Calu3 (cell line): ENCODE measurements at regions not wholly inside any gene's neighbourhood (a gene's known extent, or its start where the extent isn't known, plus 50 kb on each side); places are given as distances from the start of the nearest gene placed in this dataset.

Experiments used
- BruUV-seq: library from RNA; stranded (reverse); fragments of 400-500 nt; replicated peaks from 2 replicates; lab custom pipeline; 2021; lab: Mats Ljungman, UMichigan
- CTCF ChIA-PET: fragments of 300-600 bp; sonication (Branson Sonifier 250); formaldehyde crosslinking; loops from one replicate; lab custom pipeline; 2022; ENCODE audit warnings: antibody characterized with exemption; lab: Charles Lee
- DNase-seq: peaks from one replicate; pipeline ENCODE4 v3.0.0; 2022
- H3K27ac Mint-ChIP-seq: one replicate; pipeline ENCODE4 v1.8.0; 2022; ENCODE audit warnings: mixed read lengths; ENCODE audit not compliant: unreplicated experiment
- H3K27me3 Mint-ChIP-seq: one replicate; pipeline ENCODE4 v1.8.0; 2022; ENCODE audit warnings: mixed read lengths; ENCODE audit not compliant: unreplicated experiment
- H3K36me3 Mint-ChIP-seq: one replicate; pipeline ENCODE4 v1.8.0; 2022; ENCODE audit warnings: mild to moderate bottlenecking, moderate library complexity, mixed read lengths; ENCODE audit not compliant: insufficient read depth, unreplicated experiment
- H3K4me1 Mint-ChIP-seq: one replicate; pipeline ENCODE4 v1.8.0; 2022; ENCODE audit warnings: mild to moderate bottlenecking, low read depth, mixed read lengths; ENCODE audit not compliant: unreplicated experiment
- H3K4me3 Mint-ChIP-seq: one replicate; pipeline ENCODE4 v1.8.0; 2022; ENCODE audit warnings: mild to moderate bottlenecking, low read depth, moderate library complexity, mixed read lengths; ENCODE audit not compliant: unreplicated experiment
- H3K9me3 Mint-ChIP-seq: one replicate; pipeline ENCODE4 v1.8.0; 2022; ENCODE audit warnings: low read depth, mixed read lengths; ENCODE audit not compliant: unreplicated experiment
- CTCF ChIP-seq: fragments of 200-600 bp; IDR thresholded peaks from one replicate; pipeline ENCODE4 v1.8.0; 2022; ENCODE audit warnings: antibody characterized with exemption; ENCODE audit not compliant: unreplicated experiment
- intact Hi-C: fragments of 100-400 bp; cut with micrococcal nuclease; formaldehyde crosslinking; loops from one replicate; pipeline ENCODE4 v1.10.0; 2022; ENCODE audit not compliant: unreplicated experiment

DNA sequence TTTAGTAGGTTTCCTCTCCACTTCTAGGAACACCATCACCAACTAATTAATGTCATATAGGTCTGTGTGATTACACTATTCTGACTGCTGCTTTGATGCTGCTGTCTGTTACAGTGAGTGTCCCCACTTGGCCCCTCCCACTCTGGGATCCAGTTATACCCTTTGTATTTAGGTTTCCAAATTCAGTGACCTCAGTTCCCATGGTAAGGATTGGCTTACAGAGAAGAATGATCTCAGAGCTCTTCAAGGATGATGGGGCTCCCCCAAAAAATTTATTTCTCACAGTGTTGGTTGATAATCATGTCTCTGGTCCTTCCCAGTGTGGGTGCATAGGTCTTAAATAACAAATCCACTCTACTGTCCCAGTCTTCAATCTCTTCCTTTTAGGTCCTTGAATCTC is 210.0 kb upstream of the MYL2 start:
- no peak overlapping the region for H3K27ac Mint-ChIP-seq
- no peaks in the 10 kb centered on the region for H3K36me3 Mint-ChIP-seq
- TF ChIP-seq CTCF, result no peak
- H3K27me3 Mint-ChIP-seq, result peaks cover 89% of the 10 kb centered on the region
- no TSS peak for BruUV-seq
- H3K4me3 Mint-ChIP-seq, result no peak overlapping the region
- DNase-seq, result no peak
- H3K9me3 Mint-ChIP-seq, result no peaks in the 10 kb centered on the region
- intact Hi-C loops, result no loop called here
- CTCF ChIA-PET, result no interaction called here
- no peaks in the 10 kb centered on the region for H3K4me1 Mint-ChIP-seq

DNA sequence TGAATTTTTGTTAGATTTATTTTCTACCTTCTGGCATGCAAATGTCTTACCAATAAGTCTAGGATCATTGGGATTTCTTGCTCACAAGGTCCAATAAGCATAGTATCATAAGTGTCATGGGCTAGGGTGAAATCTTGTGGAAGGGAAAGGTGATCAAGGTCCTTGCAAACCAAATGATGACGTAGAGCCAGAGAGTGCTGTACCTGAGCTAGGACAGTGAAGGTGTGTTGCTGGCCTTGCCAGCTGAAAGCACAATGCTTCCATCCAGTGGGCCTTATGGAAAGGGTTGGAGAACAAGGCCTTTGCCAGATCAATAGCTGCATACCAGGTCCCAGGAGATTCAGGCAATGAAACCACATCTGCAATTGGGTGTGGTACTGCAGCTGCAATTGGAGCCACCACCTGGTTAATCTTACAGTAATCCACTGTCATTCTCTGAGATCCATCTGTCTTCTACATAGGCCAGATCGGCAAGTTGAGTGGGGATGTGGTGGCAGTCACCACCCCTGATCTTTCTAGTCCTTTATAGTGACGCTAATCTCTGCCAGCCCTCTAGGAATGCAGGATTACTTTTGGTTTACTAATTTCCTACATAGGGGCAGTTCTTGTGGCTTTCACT is 208.9 kb upstream of the MYL2 start:
- H3K4me3 Mint-ChIP-seq, result no peak overlapping the region
- no TSS peak for BruUV-seq
- H3K27me3 Mint-ChIP-seq, result peaks cover 89% of the 10 kb centered on the region
- no peak for DNase-seq
- CTCF ChIA-PET, result no interaction called here
- no peak overlapping the region for H3K27ac Mint-ChIP-seq
- H3K9me3 Mint-ChIP-seq, result no peaks in the 10 kb centered on the region
- H3K4me1 Mint-ChIP-seq, result no peaks in the 10 kb centered on the region
- no peaks in the 10 kb centered on the region for H3K36me3 Mint-ChIP-seq
- no peak for TF ChIP-seq CTCF
- intact Hi-C loops, result no loop called here

DNA sequence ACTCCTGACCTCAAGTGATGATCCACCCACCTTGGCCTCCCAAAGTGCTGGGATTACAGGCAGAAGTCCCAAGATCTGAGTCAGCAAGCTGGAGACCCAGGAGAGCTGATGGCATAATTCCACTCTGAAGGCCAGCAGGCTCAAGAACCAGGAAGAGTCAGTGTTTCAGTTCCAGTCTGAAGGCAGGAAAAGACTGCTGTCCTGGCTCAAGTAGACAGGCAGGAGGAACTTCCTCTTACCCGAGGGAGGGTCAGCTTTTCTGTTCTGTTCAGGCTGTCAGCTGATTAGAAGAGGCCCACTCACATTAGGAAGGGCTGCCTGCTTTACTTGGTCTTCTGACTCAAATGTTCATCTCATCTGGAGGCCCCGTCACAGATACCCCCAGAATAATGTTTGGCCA is 206.0 kb upstream of the MYL2 start:
- no peak for TF ChIP-seq CTCF
- BruUV-seq, result no TSS peak
- Mint-ChIP-seq H3K4me3 (no peak overlapping the region), H3K9me3 (no peaks in the 10 kb centered on the region), H3K27me3 (peaks cover 89% of the 10 kb centered on the region), H3K4me1 (no peaks in the 10 kb centered on the region), H3K27ac (no peak overlapping the region), H3K36me3 (no peaks in the 10 kb centered on the region)
- CTCF ChIA-PET, result no interaction called here
- no peak for DNase-seq
- intact Hi-C loops, result no loop called here

DNA sequence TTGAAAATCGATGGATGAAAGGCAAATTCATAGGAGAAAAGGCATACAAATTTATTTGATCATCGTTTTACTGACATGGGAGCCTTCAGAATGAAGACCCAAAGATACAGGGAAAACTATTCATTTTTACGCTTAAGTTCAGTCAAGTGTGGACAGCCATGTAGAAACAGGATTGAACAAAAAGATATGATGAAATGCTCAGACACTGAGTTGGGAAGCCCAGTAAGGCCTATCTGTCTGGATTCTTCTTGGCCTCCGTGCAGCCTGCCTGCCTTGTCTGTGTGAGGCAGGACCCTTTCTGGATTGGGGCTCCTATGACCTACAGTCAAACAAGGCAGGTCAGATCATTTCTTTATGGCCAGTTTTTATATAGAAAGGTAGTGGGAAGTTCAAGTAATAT is 203.8 kb upstream of the MYL2 start:
- Mint-ChIP-seq H3K27ac (no peak overlapping the region), H3K4me3 (no peak overlapping the region)
- CTCF ChIA-PET, result no interaction called here

More for the DNA sequence above, 203.8 kb upstream of the MYL2 start:
- no peaks in the 10 kb centered on the region for H3K36me3 Mint-ChIP-seq
- intact Hi-C loops, result no loop called here
- DNase-seq, result no peak
- H3K27me3 Mint-ChIP-seq, result peaks cover 88% of the 10 kb centered on the region
- BruUV-seq, result no TSS peak
- H3K9me3 Mint-ChIP-seq, result no peaks in the 10 kb centered on the region
- no peaks in the 10 kb centered on the region for H3K4me1 Mint-ChIP-seq
- TF ChIP-seq CTCF, result no peak
